Hepatocyte (in vitro differentiated cells): ENCODE measurements at regions not wholly inside any gene's neighbourhood (a gene's known extent, or its start where the extent isn't known, plus 50 kb on each side); places are given as distances from the start of the nearest gene placed in this dataset.

Experiments used
- DNase-seq: peaks from one replicate; pipeline ENCODE4 v3.0.0-alpha.2; 2016; ENCODE audit warnings: low spot score
- H2AFZ ChIP-seq: fragments of 200-600 bp; sonication (generic); 2 replicates; pipeline ENCODE4 v1.6.0; 2016; ENCODE audit warnings: antibody characterized with exemption, mild to moderate bottlenecking
- H3K27ac ChIP-seq: fragments of 200-600 bp; sonication (generic); 2 replicates; pipeline ENCODE4 v1.5.1; 2016; ENCODE audit warnings: mild to moderate bottlenecking
- H3K27me3 ChIP-seq: fragments of 200-600 bp; sonication (generic); 2 replicates; pipeline ENCODE4 v1.6.1; 2016
- H3K36me3 ChIP-seq: fragments of 200-600 bp; sonication (generic); replicated peaks from 2 replicates; pipeline ENCODE4 v1.5.1; 2016; ENCODE audit warnings: low read depth; ENCODE audit not compliant: insufficient read depth
- H3K4me1 ChIP-seq: fragments of 200-600 bp; sonication (generic); 2 replicates; pipeline ENCODE4 v1.5.1; 2016; ENCODE audit warnings: mild to moderate bottlenecking, moderate library complexity; ENCODE audit not compliant: insufficient read depth
- H3K4me2 ChIP-seq: fragments of 200-600 bp; sonication (generic); 2 replicates; pipeline ENCODE4 v1.6.0; 2016
- H3K4me3 ChIP-seq: fragments of 200-600 bp; sonication (generic); 2 replicates; pipeline ENCODE4 v1.5.1; 2016; ENCODE audit warnings: mild to moderate bottlenecking
- H3K79me2 ChIP-seq: fragments of 200-600 bp; sonication (generic); 2 replicates; pipeline ENCODE4 v1.6.0; 2017; ENCODE audit warnings: mild to moderate bottlenecking
- H3K9me2 ChIP-seq: fragments of 200-600 bp; sonication (generic); replicated peaks from 2 replicates; pipeline ENCODE4 v1.6.0; 2017; ENCODE audit warnings: mild to moderate bottlenecking; ENCODE audit not compliant: insufficient read depth
- H3K9me3 ChIP-seq: fragments of 200-600 bp; sonication (generic); 2 replicates; pipeline ENCODE4 v1.5.1; 2016; ENCODE audit warnings: low read depth, mild to moderate bottlenecking
- H4K20me1 ChIP-seq: fragments of 200-600 bp; sonication (generic); 2 replicates; pipeline ENCODE4 v1.6.0; 2016; ENCODE audit warnings: mild to moderate bottlenecking; ENCODE audit not compliant: insufficient read depth, poor library complexity, severe bottlenecking
- EZH2 ChIP-seq: fragments of 200-600 bp; sonication (generic); IDR thresholded peaks from 2 replicates; pipeline ENCODE4 v1.6.1; 2016; ENCODE audit warnings: antibody characterized with exemption, mild to moderate bottlenecking, borderline replicate concordance
- EZH2phosphoT487 ChIP-seq: fragments of 200-600 bp; sonication (generic); IDR thresholded peaks from one replicate; pipeline ENCODE4 v1.6.1; 2018; ENCODE audit warnings: antibody characterized with exemption, mild to moderate bottlenecking, low read depth, moderate library complexity; ENCODE audit not compliant: unreplicated experiment, severe bottlenecking
- WGBS: methylation state at CpG from one replicate; pipeline ENCODE4 v1.1.6; 2016; ENCODE audit warnings: low lambda C conversion rate; ENCODE audit errors: missing lambda C conversion rate; 5-methylcytosine and 5-hydroxymethylcytosine counted together
- TF ChIP-seq, protein P1 (sequence below): fragments of 200-600 bp; sonication (generic); IDR thresholded peaks from 2 replicates; pipeline ENCODE4 v1.5.1; 2016; ENCODE audit warnings: antibody characterized with exemption, mild to moderate bottlenecking; ENCODE audit not compliant: poor library complexity

DNA sequence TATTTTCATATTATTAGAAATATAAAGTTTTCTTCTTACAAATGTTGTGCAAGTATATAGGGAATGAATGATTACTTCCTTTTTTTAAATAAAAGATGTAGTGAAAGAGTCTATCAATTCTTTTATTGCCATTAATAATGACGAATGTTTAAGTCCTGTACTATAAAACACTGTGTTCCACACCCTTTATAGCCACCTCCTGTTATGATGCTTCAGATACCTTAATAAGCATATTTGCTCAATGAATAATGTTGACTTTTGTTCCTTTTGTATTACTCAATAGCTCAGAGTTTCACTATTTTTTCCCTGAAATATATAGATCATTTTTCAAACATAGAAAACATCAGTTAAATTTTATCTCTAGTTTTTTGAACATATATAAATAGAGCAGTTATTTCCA lies 378.2 kb upstream of the THBS1 start:
- no peaks in the 10 kb centered on the region for H3K79me2 ChIP-seq
- H2AFZ ChIP-seq: no peak overlapping the region
- no peaks in the 10 kb centered on the region for H3K9me3 ChIP-seq
- DNase-seq: no peak
- no peaks in the 10 kb centered on the region for H3K4me1 ChIP-seq
- H3K9me2 ChIP-seq: no peaks in the 10 kb centered on the region
- no peaks in the 10 kb centered on the region for H3K27me3 ChIP-seq
- no peak overlapping the region for H3K4me2 ChIP-seq
- 67% methylated on average over 1 of the region's 1 CpG for WGBS
- H4K20me1 ChIP-seq: no peaks in the 10 kb centered on the region
- no peak overlapping the region for H3K4me3 ChIP-seq
- no peak for TF ChIP-seq EZH2phosphoT487
- TF ChIP-seq EZH2: no peak
- TF ChIP-seq, protein P1, sequence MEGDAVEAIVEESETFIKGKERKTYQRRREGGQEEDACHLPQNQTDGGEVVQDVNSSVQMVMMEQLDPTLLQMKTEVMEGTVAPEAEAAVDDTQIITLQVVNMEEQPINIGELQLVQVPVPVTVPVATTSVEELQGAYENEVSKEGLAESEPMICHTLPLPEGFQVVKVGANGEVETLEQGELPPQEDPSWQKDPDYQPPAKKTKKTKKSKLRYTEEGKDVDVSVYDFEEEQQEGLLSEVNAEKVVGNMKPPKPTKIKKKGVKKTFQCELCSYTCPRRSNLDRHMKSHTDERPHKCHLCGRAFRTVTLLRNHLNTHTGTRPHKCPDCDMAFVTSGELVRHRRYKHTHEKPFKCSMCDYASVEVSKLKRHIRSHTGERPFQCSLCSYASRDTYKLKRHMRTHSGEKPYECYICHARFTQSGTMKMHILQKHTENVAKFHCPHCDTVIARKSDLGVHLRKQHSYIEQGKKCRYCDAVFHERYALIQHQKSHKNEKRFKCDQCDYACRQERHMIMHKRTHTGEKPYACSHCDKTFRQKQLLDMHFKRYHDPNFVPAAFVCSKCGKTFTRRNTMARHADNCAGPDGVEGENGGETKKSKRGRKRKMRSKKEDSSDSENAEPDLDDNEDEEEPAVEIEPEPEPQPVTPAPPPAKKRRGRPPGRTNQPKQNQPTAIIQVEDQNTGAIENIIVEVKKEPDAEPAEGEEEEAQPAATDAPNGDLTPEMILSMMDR: no peak
- H3K27ac ChIP-seq: no peak overlapping the region
- no peaks in the 10 kb centered on the region for H3K36me3 ChIP-seq

DNA sequence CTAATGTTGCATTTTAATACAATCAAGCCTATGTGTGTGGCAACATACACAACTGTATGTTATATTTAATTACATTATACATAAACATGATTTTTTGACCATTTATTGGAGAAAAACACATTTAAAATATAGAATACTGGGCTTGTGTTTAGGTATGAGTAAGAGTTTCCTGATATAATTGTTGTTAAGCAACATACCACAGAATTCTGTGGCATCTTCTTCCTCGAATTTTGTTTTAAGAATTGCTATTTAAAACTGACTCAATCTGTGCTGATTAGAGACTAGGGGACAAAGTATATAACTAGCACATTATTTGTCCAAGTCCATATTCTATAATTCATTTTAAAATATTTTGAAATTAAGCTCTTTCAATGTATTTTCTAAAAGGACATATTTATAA lies 376.8 kb upstream of the THBS1 start:
- Histone ChIP-seq H3K4me2 (no peak overlapping the region), H3K27ac (no peak overlapping the region), H4K20me1 (no peaks in the 10 kb centered on the region), H3K36me3 (no peaks in the 10 kb centered on the region), H3K27me3 (no peaks in the 10 kb centered on the region), H3K79me2 (no peaks in the 10 kb centered on the region), H3K4me1 (no peaks in the 10 kb centered on the region), H3K9me2 (no peaks in the 10 kb centered on the region), H2AFZ (no peak overlapping the region), H3K4me3 (no peak overlapping the region), H3K9me3 (no peaks in the 10 kb centered on the region)
- TF ChIP-seq EZH2phosphoT487: no peak
- no peak for TF ChIP-seq EZH2
- TF ChIP-seq, protein P1: no peak
- WGBS: 76% methylated on average over 1 of the region's 1 CpG
- no peak for DNase-seq

DNA sequence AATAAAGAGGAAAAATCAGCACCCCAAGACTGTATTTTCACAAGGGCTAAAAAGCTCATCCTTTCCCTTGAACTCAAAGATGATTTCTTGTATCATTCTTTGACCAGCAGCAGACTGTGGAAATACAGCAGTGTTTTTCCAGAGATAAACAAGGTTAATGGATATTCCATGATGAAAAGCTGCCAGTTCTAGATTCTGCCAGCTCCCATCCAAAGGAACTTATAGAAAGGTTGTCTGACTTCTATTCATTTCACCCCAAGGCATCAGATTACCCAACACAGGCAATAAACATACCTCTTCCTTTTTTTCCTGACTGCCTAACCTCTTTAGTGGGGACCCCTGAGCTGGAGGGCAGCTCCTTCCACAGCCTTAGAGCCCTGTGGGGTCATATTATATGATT lies 375.8 kb upstream of the THBS1 start:
- Histone ChIP-seq H3K79me2 (no peaks in the 10 kb centered on the region), H3K4me2 (no peak overlapping the region), H3K4me3 (no peak overlapping the region), H3K36me3 (no peaks in the 10 kb centered on the region), H3K27me3 (no peaks in the 10 kb centered on the region), H4K20me1 (no peaks in the 10 kb centered on the region), H3K27ac (no peak overlapping the region), H3K4me1 (no peaks in the 10 kb centered on the region), H2AFZ (no peak overlapping the region), H3K9me3 (no peaks in the 10 kb centered on the region), H3K9me2 (no peaks in the 10 kb centered on the region)
- TF ChIP-seq EZH2phosphoT487 (no peak), EZH2 (no peak)
- TF ChIP-seq, protein P1: no peak
- no peak for DNase-seq
